Right atrium auricular region (tissue), 2 donors: ENCODE measurements at regions not wholly inside any gene's neighbourhood (a gene's known extent, or its start where the extent isn't known, plus 50 kb on each side); places are given as distances from the start of the nearest gene placed in this dataset.

Source experiments
- DNase-seq: peaks from one replicate; pipeline ENCODE4 v3.0.0-alpha.2; 2019; ENCODE audit warnings: low spot score
- H3K27ac ChIP-seq, 2 donors: fragments of 200-600 bp; sonication (generic); 1 replicate in 1 of 2; 2 replicates in 1 of 2; pipeline ENCODE4 v1.5.1; 2016 to 2019
- H3K27me3 ChIP-seq, 2 donors: fragments of 200-600 bp; sonication (generic); one replicate each; pipeline versions ENCODE4 v1.5.1 to v1.6.0; 2017 to 2019
- H3K36me3 ChIP-seq: fragments of 200-600 bp; sonication (generic); one replicate; pipeline ENCODE4 v1.5.1; 2016
- H3K4me1 ChIP-seq, 2 donors: fragments of 200-600 bp; sonication (generic); one replicate each; pipeline versions ENCODE4 v1.5.1 to v1.6.0; 2017 to 2019
- H3K4me3 ChIP-seq, 2 donors: fragments of 200-600 bp; sonication (generic); 1 replicate in 1 of 2; 2 replicates in 1 of 2; pipeline ENCODE4 v1.5.1; 2017 to 2019; ENCODE audit warnings: mild to moderate bottlenecking in 1 of 2, moderate library complexity in 1 of 2
- H3K9me3 ChIP-seq, 2 donors: fragments of 200-600 bp; sonication (generic); one replicate each; pipeline ENCODE4 v1.5.1; 2019
- TF ChIP-seq, protein P1 (sequence below), 2 donors: fragments of 200-600 bp; sonication (generic); IDR thresholded peaks; one replicate each; pipeline ENCODE4 v1.5.1; 2019; ENCODE audit warnings: antibody characterized with exemption in 2 of 2

DNA sequence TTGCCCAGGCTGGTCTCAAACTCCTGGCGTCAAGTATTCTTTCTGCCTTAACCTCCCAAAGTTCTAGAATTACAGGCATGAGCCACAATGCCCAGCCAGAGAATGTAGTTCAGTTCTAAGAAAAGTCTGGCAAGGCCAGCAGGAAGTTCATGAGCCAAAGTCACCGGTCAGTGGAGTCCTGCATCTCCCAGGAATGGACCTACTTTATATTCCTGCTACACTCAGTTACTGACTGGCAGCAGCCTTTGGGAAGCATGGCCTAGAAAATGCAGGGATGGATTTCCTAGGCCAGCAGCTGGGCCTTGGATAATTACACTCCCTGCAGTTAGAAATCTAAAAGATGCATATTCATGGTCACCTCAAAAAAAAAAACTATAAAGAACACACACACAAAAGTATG is 135.7 kb downstream of the CAAP1 start:
- Histone ChIP-seq H3K27ac (no peak overlapping the region), H3K4me1 (no peaks in the 10 kb centered on the region)

DNA sequence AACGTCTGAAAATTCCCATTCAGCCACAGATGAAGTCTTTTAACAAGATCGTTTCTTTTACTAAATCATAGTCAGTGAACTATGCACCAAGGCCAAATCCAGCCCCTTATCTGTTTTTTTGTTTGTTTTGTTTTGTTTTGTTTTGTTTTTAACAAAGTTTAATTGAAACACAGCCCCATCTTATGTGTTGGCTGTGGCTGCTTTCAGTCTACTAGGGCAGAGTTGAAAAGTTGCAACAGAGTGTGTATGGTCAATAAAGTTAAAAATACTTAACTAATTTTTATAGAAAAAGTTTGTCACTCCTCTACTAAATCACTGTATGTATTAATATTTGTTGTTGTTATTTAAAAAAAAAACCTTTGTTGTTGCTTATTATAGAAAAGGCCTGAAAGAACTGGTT is 137.1 kb downstream of the CAAP1 start:
- Histone ChIP-seq H3K4me1 (no peaks in the 10 kb centered on the region), H3K9me3 (no peaks in the 10 kb centered on the region), H3K4me3 (no peak overlapping the region), H3K27me3 (no peaks in the 10 kb centered on the region), H3K27ac (no peak overlapping the region), H3K36me3 (no peaks in the 10 kb centered on the region)
- no peak for DNase-seq
- TF ChIP-seq, protein P1, sequence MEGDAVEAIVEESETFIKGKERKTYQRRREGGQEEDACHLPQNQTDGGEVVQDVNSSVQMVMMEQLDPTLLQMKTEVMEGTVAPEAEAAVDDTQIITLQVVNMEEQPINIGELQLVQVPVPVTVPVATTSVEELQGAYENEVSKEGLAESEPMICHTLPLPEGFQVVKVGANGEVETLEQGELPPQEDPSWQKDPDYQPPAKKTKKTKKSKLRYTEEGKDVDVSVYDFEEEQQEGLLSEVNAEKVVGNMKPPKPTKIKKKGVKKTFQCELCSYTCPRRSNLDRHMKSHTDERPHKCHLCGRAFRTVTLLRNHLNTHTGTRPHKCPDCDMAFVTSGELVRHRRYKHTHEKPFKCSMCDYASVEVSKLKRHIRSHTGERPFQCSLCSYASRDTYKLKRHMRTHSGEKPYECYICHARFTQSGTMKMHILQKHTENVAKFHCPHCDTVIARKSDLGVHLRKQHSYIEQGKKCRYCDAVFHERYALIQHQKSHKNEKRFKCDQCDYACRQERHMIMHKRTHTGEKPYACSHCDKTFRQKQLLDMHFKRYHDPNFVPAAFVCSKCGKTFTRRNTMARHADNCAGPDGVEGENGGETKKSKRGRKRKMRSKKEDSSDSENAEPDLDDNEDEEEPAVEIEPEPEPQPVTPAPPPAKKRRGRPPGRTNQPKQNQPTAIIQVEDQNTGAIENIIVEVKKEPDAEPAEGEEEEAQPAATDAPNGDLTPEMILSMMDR (IDR thresholded peaks at IDR 0.05), result no peak

More for the DNA sequence above, 135.7 kb downstream of the CAAP1 start:
- H3K36me3 ChIP-seq, result no peaks in the 10 kb centered on the region
- no peak overlapping the region for H3K4me3 ChIP-seq
- no peaks in the 10 kb centered on the region for H3K9me3 ChIP-seq
- H3K27me3 ChIP-seq, result no peaks in the 10 kb centered on the region
- TF ChIP-seq, protein P1 (IDR thresholded peaks at IDR 0.05), result no peak
- no peak for DNase-seq

DNA sequence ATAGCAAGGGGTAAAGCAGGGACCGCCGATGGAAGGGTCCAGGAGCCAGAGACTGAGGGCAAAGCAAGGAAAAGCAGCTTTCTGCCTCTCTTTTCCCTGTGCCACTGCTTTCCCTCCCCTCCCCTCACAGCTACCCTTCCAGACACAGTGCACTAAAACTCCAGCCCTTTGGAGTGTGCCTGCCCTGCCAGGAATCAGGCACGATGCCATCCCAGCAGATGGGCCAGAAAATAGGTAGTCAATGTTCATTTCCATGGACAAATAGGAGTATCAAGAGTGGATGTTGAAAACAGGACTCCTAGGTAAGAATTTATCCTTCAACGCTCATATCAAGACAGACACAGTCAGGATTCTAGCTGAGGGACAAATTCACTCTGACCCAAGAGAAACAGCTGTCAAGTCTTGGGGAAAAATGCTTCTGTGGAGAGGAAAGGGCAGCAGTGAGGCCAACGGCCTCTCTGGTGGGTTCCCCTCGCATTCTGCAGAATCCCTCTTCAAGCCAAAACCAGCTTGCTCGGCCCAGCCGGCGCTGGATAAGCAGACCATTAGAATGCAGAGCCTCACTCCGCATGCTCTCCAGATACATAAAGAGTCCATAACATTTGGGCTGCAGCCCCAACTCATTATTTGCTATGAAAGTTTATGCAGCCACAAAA is 138.0 kb downstream of the CAAP1 start:
- TF ChIP-seq, protein P1 (IDR thresholded peaks at IDR 0.05), result no peak
- Histone ChIP-seq H3K4me3 (no peak overlapping the region), H3K9me3 (no peaks in the 10 kb centered on the region), H3K4me1 (no peaks in the 10 kb centered on the region), H3K27ac (no peak overlapping the region), H3K36me3 (no peaks in the 10 kb centered on the region), H3K27me3 (no peaks in the 10 kb centered on the region)
- no peak for DNase-seq

DNA sequence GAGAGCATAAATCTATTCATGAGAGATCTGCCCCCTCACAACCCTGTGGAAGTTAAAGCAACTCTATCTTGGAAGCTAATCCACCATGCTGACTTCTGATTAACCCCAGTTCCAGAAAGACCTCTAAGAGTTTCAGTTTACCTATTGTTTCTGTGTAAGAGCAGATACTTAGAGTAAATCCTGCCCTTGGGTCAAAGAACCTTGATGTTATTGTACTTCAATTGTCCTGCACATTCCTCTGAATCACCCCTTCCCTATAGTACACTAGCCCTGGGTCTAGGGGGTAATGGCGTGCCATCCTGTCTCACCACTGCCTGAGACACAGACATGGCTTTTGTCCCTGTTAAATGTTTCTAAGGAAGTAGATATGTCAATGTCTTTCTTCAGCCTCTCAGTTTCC is 138.6 kb downstream of the CAAP1 start:
- Histone ChIP-seq H3K27me3 (no peaks in the 10 kb centered on the region), H3K4me1 (no peaks in the 10 kb centered on the region), H3K4me3 (no peak overlapping the region), H3K9me3 (no peaks in the 10 kb centered on the region), H3K36me3 (no peaks in the 10 kb centered on the region), H3K27ac (no peak overlapping the region)
- no peak for DNase-seq
- TF ChIP-seq, protein P1 (IDR thresholded peaks at IDR 0.05), result no peak

DNA sequence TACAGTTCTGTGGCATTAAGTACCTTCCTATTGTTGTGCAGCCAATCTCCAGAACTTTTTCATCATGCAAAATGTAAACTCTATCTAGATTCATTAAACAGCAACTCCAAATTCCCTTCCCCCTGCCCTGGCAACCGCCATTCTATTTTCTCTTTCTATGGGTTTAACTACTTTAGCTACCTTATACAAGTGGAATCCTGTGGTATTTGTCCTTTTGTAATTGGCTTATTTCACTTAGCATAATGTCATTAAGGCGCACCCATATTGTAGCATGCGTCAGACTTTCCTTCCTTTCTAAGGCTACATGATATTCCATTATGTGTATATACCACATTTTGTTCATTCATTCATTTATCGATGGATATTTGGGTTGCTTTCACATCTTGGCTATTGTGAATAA is 142.4 kb downstream of the CAAP1 start:
- no peaks in the 10 kb centered on the region for H3K36me3 ChIP-seq
- no peak for DNase-seq
- no peaks in the 10 kb centered on the region for H3K9me3 ChIP-seq
- H3K4me3 ChIP-seq, result no peak overlapping the region
- no peak overlapping the region for H3K27ac ChIP-seq
- TF ChIP-seq, protein P1 (IDR thresholded peaks at IDR 0.05), result no peak
- no peaks in the 10 kb centered on the region for H3K27me3 ChIP-seq
- H3K4me1 ChIP-seq, result no peaks in the 10 kb centered on the region

DNA sequence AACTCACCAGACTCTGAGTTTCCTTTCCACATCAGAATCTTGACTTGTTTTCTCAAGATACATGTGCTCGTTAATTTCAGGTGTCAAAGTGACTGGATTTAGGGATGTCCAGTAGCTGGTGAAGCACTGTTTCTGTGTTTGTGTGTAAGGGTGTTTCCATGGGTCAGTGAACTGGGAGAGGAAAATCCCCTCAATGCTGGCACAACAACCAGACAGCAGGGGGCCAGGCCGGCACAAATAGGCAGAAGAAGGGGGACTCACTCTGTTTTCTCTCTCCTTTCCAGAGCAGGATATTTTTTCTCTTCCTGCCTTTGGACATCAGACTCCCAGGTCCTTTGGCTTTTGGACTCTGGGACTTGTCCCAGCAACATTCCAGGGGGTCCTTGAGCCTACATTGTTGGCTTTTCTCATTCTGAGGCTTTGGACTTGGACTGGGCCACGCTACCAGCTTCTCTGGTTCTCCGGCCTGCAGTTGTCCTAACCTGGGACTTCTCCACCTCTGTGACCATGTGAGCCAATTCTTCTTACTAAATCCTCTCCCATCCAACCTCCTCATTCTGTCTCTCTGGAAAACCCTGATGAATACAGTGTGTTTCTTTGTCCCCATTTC is 144.0 kb downstream of the CAAP1 start:
- no peaks in the 10 kb centered on the region for H3K9me3 ChIP-seq

More for the DNA sequence above, 144.0 kb downstream of the CAAP1 start:
- Histone ChIP-seq H3K27ac (no peak overlapping the region), H3K4me1 (no peaks in the 10 kb centered on the region), H3K27me3 (no peaks in the 10 kb centered on the region), H3K4me3 (no peak overlapping the region), H3K36me3 (no peaks in the 10 kb centered on the region)
- DNase-seq, result no peak
- TF ChIP-seq, protein P1 (IDR thresholded peaks at IDR 0.05), result no peak
